Hepatocyte (in vitro differentiated cells): ENCODE measurements at regions not wholly inside any gene's neighbourhood (a gene's known extent, or its start where the extent isn't known, plus 50 kb on each side); places are given as distances from the start of the nearest gene placed in this dataset.

Source experiments
- DNase-seq: peaks from one replicate; pipeline ENCODE4 v3.0.0-alpha.2; 2016; ENCODE audit warnings: low spot score
- H2AFZ ChIP-seq: fragments of 200-600 bp; sonication (generic); 2 replicates; pipeline ENCODE4 v1.6.0; 2016; ENCODE audit warnings: antibody characterized with exemption, mild to moderate bottlenecking
- H3K27ac ChIP-seq: fragments of 200-600 bp; sonication (generic); 2 replicates; pipeline ENCODE4 v1.5.1; 2016; ENCODE audit warnings: mild to moderate bottlenecking
- H3K27me3 ChIP-seq: fragments of 200-600 bp; sonication (generic); 2 replicates; pipeline ENCODE4 v1.6.1; 2016
- H3K36me3 ChIP-seq: fragments of 200-600 bp; sonication (generic); replicated peaks from 2 replicates; pipeline ENCODE4 v1.5.1; 2016; ENCODE audit warnings: low read depth; ENCODE audit not compliant: insufficient read depth
- H3K4me1 ChIP-seq: fragments of 200-600 bp; sonication (generic); 2 replicates; pipeline ENCODE4 v1.5.1; 2016; ENCODE audit warnings: mild to moderate bottlenecking, moderate library complexity; ENCODE audit not compliant: insufficient read depth
- H3K4me2 ChIP-seq: fragments of 200-600 bp; sonication (generic); 2 replicates; pipeline ENCODE4 v1.6.0; 2016
- H3K4me3 ChIP-seq: fragments of 200-600 bp; sonication (generic); 2 replicates; pipeline ENCODE4 v1.5.1; 2016; ENCODE audit warnings: mild to moderate bottlenecking
- H3K79me2 ChIP-seq: fragments of 200-600 bp; sonication (generic); 2 replicates; pipeline ENCODE4 v1.6.0; 2017; ENCODE audit warnings: mild to moderate bottlenecking
- H3K9me2 ChIP-seq: fragments of 200-600 bp; sonication (generic); replicated peaks from 2 replicates; pipeline ENCODE4 v1.6.0; 2017; ENCODE audit warnings: mild to moderate bottlenecking; ENCODE audit not compliant: insufficient read depth
- H3K9me3 ChIP-seq: fragments of 200-600 bp; sonication (generic); 2 replicates; pipeline ENCODE4 v1.5.1; 2016; ENCODE audit warnings: low read depth, mild to moderate bottlenecking
- H4K20me1 ChIP-seq: fragments of 200-600 bp; sonication (generic); 2 replicates; pipeline ENCODE4 v1.6.0; 2016; ENCODE audit warnings: mild to moderate bottlenecking; ENCODE audit not compliant: insufficient read depth, poor library complexity, severe bottlenecking
- CTCF ChIP-seq: fragments of 200-600 bp; sonication (generic); IDR thresholded peaks from 2 replicates; pipeline ENCODE4 v1.5.1; 2016; ENCODE audit warnings: antibody characterized with exemption, mild to moderate bottlenecking; ENCODE audit not compliant: poor library complexity
- EZH2 ChIP-seq: fragments of 200-600 bp; sonication (generic); IDR thresholded peaks from 2 replicates; pipeline ENCODE4 v1.6.1; 2016; ENCODE audit warnings: antibody characterized with exemption, mild to moderate bottlenecking, borderline replicate concordance
- EZH2phosphoT487 ChIP-seq: fragments of 200-600 bp; sonication (generic); IDR thresholded peaks from one replicate; pipeline ENCODE4 v1.6.1; 2018; ENCODE audit warnings: antibody characterized with exemption, mild to moderate bottlenecking, low read depth, moderate library complexity; ENCODE audit not compliant: unreplicated experiment, severe bottlenecking
- WGBS: methylation state at CpG from one replicate; pipeline ENCODE4 v1.1.6; 2016; ENCODE audit warnings: low lambda C conversion rate; ENCODE audit errors: missing lambda C conversion rate; 5-methylcytosine and 5-hydroxymethylcytosine counted together

DNA sequence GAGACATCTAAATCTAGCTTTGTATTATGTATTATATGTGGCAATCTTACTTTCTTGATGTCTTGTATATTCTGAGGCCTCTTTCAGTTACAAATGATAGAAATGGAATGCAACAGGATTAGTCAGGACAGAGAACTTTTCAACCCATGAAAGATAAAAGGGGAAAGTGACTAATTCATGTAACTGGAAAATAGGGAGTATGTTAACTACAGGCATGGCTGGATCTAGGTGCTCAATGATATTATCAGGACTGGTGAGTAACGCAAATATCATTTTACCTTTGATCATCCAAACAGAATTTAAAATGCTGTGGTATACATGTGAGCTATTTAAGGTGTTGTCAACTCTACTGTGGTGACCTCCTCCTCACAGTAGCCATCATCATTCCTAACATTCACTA lies 215.7 kb upstream of the GLRA1 start:
- H2AFZ ChIP-seq, result no peak overlapping the region
- no peaks in the 10 kb centered on the region for H3K4me1 ChIP-seq
- no peak overlapping the region for H3K27ac ChIP-seq
- H3K9me2 ChIP-seq, result no peaks in the 10 kb centered on the region
- 75% methylated on average over 1 of the region's 1 CpG for WGBS
- H4K20me1 ChIP-seq, result no peaks in the 10 kb centered on the region
- no peak for DNase-seq
- H3K4me3 ChIP-seq, result no peak overlapping the region
- no peak for TF ChIP-seq CTCF
- no peak for TF ChIP-seq EZH2phosphoT487
- TF ChIP-seq EZH2, result no peak
- H3K9me3 ChIP-seq, result no peaks in the 10 kb centered on the region
- H3K36me3 ChIP-seq, result no peaks in the 10 kb centered on the region
- no peak overlapping the region for H3K4me2 ChIP-seq
- H3K27me3 ChIP-seq, result no peaks in the 10 kb centered on the region
- no peaks in the 10 kb centered on the region for H3K79me2 ChIP-seq

DNA sequence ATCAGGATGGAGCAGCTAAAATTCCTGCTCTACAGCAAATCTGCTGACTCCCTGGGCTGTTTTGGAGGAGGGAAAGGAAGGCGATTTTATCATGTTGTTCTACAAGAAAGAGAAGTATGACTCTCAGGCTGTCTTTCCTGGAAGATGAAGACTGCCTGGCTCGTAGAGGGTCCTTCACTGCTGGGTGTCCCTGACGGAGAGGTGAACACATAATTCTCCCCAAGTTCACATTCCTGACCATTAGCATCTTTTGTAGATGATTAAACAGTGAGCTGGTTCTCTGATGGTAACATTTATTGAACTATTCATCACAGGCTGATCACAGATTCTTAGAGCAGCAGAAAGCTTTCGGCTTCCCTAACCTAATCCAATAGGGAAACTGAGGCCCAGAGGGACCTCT lies 212.4 kb upstream of the GLRA1 start:
- no peak overlapping the region for H3K4me3 ChIP-seq
- H3K36me3 ChIP-seq, result no peaks in the 10 kb centered on the region
- H3K9me3 ChIP-seq, result no peaks in the 10 kb centered on the region
- no peaks in the 10 kb centered on the region for H3K27me3 ChIP-seq
- no peak overlapping the region for H2AFZ ChIP-seq
- DNase-seq, result no peak
- TF ChIP-seq EZH2 (no peak), CTCF (no peak), EZH2phosphoT487 (no peak)
- no peaks in the 10 kb centered on the region for H4K20me1 ChIP-seq
- no peak overlapping the region for H3K4me2 ChIP-seq
- H3K79me2 ChIP-seq, result no peaks in the 10 kb centered on the region
- H3K9me2 ChIP-seq, result no peaks in the 10 kb centered on the region
- WGBS, result 66% methylated on average over 4 of the region's 4 CpGs
- H3K27ac ChIP-seq, result no peak overlapping the region
- no peaks in the 10 kb centered on the region for H3K4me1 ChIP-seq

DNA sequence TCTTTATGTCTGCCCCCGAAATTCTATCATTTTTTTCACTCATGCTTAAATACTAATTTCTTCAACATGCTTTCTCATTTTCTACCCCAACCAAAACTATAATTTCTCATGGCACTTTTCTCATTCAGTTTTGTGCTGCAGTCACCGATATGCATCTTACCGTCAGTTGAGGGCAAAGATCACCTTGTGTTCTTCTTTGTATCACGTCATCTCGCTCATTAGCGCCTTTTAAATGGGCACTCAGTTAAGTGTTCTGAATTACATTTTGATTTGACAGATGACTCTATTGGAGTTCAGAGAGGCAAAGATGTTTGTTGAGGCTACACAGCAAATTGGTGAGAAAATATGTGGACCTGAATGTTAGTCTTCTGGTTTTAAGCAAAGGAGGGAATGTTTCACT lies 211.7 kb upstream of the GLRA1 start:
- Histone ChIP-seq H3K4me1 (no peaks in the 10 kb centered on the region), H3K27me3 (no peaks in the 10 kb centered on the region), H4K20me1 (no peaks in the 10 kb centered on the region), H2AFZ (no peak overlapping the region), H3K4me2 (no peak overlapping the region), H3K9me3 (no peaks in the 10 kb centered on the region), H3K4me3 (no peak overlapping the region), H3K9me2 (no peaks in the 10 kb centered on the region), H3K79me2 (no peaks in the 10 kb centered on the region), H3K36me3 (no peaks in the 10 kb centered on the region), H3K27ac (no peak overlapping the region)
- WGBS, result 88% methylated on average over 6 of the region's 6 CpGs
- no peak for TF ChIP-seq CTCF
- TF ChIP-seq EZH2, result no peak
- TF ChIP-seq EZH2phosphoT487, result no peak
- no peak for DNase-seq

DNA sequence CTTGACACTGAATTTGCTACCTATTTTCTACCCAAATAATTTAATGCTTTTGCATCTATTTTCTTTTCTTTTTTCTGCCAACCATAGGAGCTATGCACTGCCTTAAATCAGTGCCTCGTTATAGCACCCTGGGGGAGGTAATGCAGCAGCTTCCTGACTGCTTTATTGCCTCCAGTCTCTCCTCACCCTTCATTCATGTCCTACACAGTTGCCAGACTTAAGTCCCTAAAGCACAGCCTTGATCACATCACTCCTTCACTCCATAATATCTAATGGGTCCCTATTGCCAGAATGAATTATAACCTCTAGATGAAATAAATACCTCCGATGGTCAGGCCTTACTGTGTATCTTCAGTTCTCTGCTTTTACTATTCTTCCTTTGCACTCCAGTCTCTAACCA lies 211.2 kb upstream of the GLRA1 start:
- no peak overlapping the region for H3K4me3 ChIP-seq
- no peaks in the 10 kb centered on the region for H3K9me3 ChIP-seq
- no peak overlapping the region for H2AFZ ChIP-seq
- no peaks in the 10 kb centered on the region for H4K20me1 ChIP-seq
- no peak for TF ChIP-seq EZH2
- TF ChIP-seq CTCF, result no peak
- TF ChIP-seq EZH2phosphoT487, result no peak
- H3K4me2 ChIP-seq, result no peak overlapping the region
- WGBS, result 64% methylated on average over 2 of the region's 2 CpGs
- H3K79me2 ChIP-seq, result no peaks in the 10 kb centered on the region
- H3K4me1 ChIP-seq, result no peaks in the 10 kb centered on the region
- no peak for DNase-seq
- no peak overlapping the region for H3K27ac ChIP-seq
- no peaks in the 10 kb centered on the region for H3K27me3 ChIP-seq
- H3K36me3 ChIP-seq, result no peaks in the 10 kb centered on the region
- no peaks in the 10 kb centered on the region for H3K9me2 ChIP-seq
